ENCODE measurements at regions not wholly inside any gene's neighbourhood (a gene's known extent, or its start where the extent isn't known, plus 50 kb on each side); places are given as distances from the start of the nearest gene placed in this dataset.

DNA sequence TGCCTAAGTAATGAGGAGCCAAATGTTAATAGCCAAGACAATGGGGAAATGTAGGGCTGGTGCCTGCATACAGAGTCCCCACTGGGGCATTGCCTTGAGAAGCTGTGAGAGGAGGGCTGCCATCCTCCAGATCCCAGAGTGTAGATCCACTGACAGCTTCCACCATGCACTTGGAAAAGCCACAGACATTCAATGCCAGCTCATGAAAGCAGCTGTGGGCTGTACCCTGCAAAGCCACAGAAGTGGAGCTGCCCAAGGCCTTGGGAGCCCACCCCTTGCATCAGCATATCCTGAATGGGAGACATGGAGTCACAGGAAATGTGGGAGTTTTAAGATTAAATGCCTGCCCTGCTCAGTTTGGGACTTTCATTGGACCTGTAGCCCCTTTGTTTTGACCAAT is 244.7 kb downstream of the BTG1 start:
- TF ChIP-seq, protein P1, sequence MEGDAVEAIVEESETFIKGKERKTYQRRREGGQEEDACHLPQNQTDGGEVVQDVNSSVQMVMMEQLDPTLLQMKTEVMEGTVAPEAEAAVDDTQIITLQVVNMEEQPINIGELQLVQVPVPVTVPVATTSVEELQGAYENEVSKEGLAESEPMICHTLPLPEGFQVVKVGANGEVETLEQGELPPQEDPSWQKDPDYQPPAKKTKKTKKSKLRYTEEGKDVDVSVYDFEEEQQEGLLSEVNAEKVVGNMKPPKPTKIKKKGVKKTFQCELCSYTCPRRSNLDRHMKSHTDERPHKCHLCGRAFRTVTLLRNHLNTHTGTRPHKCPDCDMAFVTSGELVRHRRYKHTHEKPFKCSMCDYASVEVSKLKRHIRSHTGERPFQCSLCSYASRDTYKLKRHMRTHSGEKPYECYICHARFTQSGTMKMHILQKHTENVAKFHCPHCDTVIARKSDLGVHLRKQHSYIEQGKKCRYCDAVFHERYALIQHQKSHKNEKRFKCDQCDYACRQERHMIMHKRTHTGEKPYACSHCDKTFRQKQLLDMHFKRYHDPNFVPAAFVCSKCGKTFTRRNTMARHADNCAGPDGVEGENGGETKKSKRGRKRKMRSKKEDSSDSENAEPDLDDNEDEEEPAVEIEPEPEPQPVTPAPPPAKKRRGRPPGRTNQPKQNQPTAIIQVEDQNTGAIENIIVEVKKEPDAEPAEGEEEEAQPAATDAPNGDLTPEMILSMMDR (IDR thresholded peaks at IDR 0.05; ENCODE audit: insufficient read depth, low read depth, low read length) = no peak
- no peak for TF ChIP-seq EZH2 (IDR thresholded peaks at IDR 0.05; ENCODE audit: insufficient read depth, low read length)
